Middle frontal gyrus (tissue), 1 donor: ENCODE measurements at regions not wholly inside any gene's neighbourhood (a gene's known extent, or its start where the extent isn't known, plus 50 kb on each side); places are given as distances from the start of the nearest gene placed in this dataset.

ENCODE experiments used
- DNase-seq: peaks from one replicate; pipeline ENCODE4 v3.0.0-alpha.2; 2015; ENCODE audit warnings: low spot score; ENCODE audit errors: extremely low spot score

GRCh38 chr6:2536451-2536850, 214.3 kb downstream of the MYLK4 start:
- DNase-seq: no peak

GRCh38 chr6:2535506-2535905, 215.2 kb downstream of the MYLK4 start:
- DNase-seq: no peak

GRCh38 chr6:2534406-2535042, 216.2 kb downstream of the MYLK4 start:
- DNase-seq: no peak

- DNase-seq: no peak
These were observed 219.1 kb downstream of the MYLK4 start for GRCh38 chr6:2531426-2532215.

- no peak for DNase-seq
These were observed 221.5 kb downstream of the MYLK4 start for GRCh38 chr6:2529211-2529719.

GRCh38 chr6:2528156-2528555, 222.6 kb downstream of the MYLK4 start:
- DNase-seq: no peak

- DNase-seq: no peak
These were observed 224.0 kb downstream of the MYLK4 start for GRCh38 chr6:2526766-2527165.

- DNase-seq: no peak
These were observed 226.6 kb downstream of the MYLK4 start for GRCh38 chr6:2524090-2524489.

- DNase-seq: no peak
These were observed 227.7 kb downstream of the MYLK4 start for GRCh38 chr6:2523061-2523460.

GRCh38 chr6:2522521-2522920, 228.2 kb downstream of the MYLK4 start:
- DNase-seq: no peak

- DNase-seq: no peak
These were observed 232.8 kb downstream of the MYLK4 start for GRCh38 chr6:2517855-2518473.

GRCh38 chr6:2517401-2517800, 233.3 kb downstream of the MYLK4 start:
- DNase-seq: no peak

GRCh38 chr6:2516059-2516458, 234.7 kb downstream of the MYLK4 start:
- no peak for DNase-seq

- no peak for DNase-seq
These were observed 235.7 kb downstream of the MYLK4 start for GRCh38 chr6:2514965-2515543.

- no peak for DNase-seq
These were observed 237.9 kb downstream of the MYLK4 start for GRCh38 chr6:2512802-2513201.

GRCh38 chr6:2510316-2510715, 240.4 kb downstream of the MYLK4 start:
- no peak for DNase-seq

GRCh38 chr6:2509711-2510110, 241.0 kb downstream of the MYLK4 start:
- DNase-seq: no peak

- no peak for DNase-seq
These were observed 242.7 kb downstream of the MYLK4 start for GRCh38 chr6:2508071-2508470.

- no peak for DNase-seq
These were observed 243.1 kb downstream of the MYLK4 start for GRCh38 chr6:2507521-2508037.

- no peak for DNase-seq
These were observed 243.7 kb downstream of the MYLK4 start for GRCh38 chr6:2507016-2507415.

- DNase-seq: no peak
These were observed 245.1 kb downstream of the MYLK4 start for GRCh38 chr6:2505624-2506023.
